Mesendoderm (in vitro differentiated cells): ENCODE measurements at regions not wholly inside any gene's neighbourhood (a gene's known extent, or its start where the extent isn't known, plus 50 kb on each side); places are given as distances from the start of the nearest gene placed in this dataset.
A peak's percentile ranks its signal among the peaks of the same experiment; 100 is the strongest.
"Not testable (repeated sequence)": the region's sequence is repeated elsewhere in the genome, so short reads cannot be mapped to it uniquely, and the experiment has no call there.

ENCODE experiments used
- DNase-seq: peaks from one replicate; pipeline ENCODE4 v3.0.0; 2013
- H2AK5ac ChIP-seq: 2 replicates; pipeline ENCODE4 v1.6.1; 2013; ENCODE audit warnings: low read length, inconsistent platforms
- H2BK120ac ChIP-seq: 2 replicates; pipeline ENCODE4 v1.6.1; 2013; ENCODE audit warnings: low read depth, mild to moderate bottlenecking, low read length, moderate library complexity, mixed read lengths
- H2BK15ac ChIP-seq: replicated peaks from 2 replicates; pipeline ENCODE4 v1.6.1; 2013; ENCODE audit warnings: low read depth, mild to moderate bottlenecking, moderate library complexity
- H2BK5ac ChIP-seq: 2 replicates; pipeline ENCODE4 v1.6.1; 2013; ENCODE audit warnings: low read length, inconsistent platforms
- H3K18ac ChIP-seq: 2 replicates; pipeline ENCODE4 v1.6.1; 2013; ENCODE audit warnings: mild to moderate bottlenecking, low read length, mixed read lengths
- H3K23ac ChIP-seq: one replicate; pipeline ENCODE4 v1.6.1; 2013; ENCODE audit warnings: low read length
- H3K27ac ChIP-seq: 2 replicates; pipeline ENCODE4 v1.5.1; 2013; ENCODE audit warnings: low read depth, mild to moderate bottlenecking, inconsistent platforms, low read length, moderate library complexity
- H3K27me3 ChIP-seq: 2 replicates; pipeline ENCODE4 v1.6.1; 2013; ENCODE audit warnings: low read length, control low read depth, mild to moderate bottlenecking, inconsistent platforms; ENCODE audit not compliant: insufficient read depth, poor library complexity
- H3K36me3 ChIP-seq: 2 replicates; pipeline ENCODE4 v1.6.1; 2013; ENCODE audit warnings: low read length, inconsistent platforms; ENCODE audit not compliant: control insufficient read depth, insufficient read depth
- H3K4ac ChIP-seq: one replicate; pipeline ENCODE4 v1.6.1; 2013; ENCODE audit warnings: low read depth, mild to moderate bottlenecking, low read length, moderate library complexity
- H3K4me1 ChIP-seq: 2 replicates; pipeline ENCODE4 v1.6.1; 2013; ENCODE audit warnings: low read depth, low read length, inconsistent platforms; ENCODE audit not compliant: control insufficient read depth
- H3K4me2 ChIP-seq: 2 replicates; pipeline ENCODE4 v1.6.1; 2013; ENCODE audit warnings: low read length
- H3K4me3 ChIP-seq: 2 replicates; pipeline ENCODE4 v1.5.1; 2013; ENCODE audit warnings: mild to moderate bottlenecking, low read length
- H3K56ac ChIP-seq: one replicate; pipeline ENCODE4 v1.6.1; 2013; ENCODE audit warnings: low read length
- H3K79me1 ChIP-seq: 2 replicates; pipeline ENCODE4 v1.6.1; 2013; ENCODE audit warnings: low read length, inconsistent platforms
- H3K79me2 ChIP-seq: 2 replicates; pipeline ENCODE4 v1.6.1; 2013; ENCODE audit warnings: mild to moderate bottlenecking, low read length; ENCODE audit not compliant: control insufficient read depth, insufficient read depth
- H3K9ac ChIP-seq: 2 replicates; pipeline ENCODE4 v1.6.1; 2013; ENCODE audit warnings: low read length, inconsistent platforms
- H4K5ac ChIP-seq: one replicate; pipeline ENCODE4 v1.6.1; 2013; ENCODE audit warnings: low read length
- H4K8ac ChIP-seq: one replicate; pipeline ENCODE4 v1.6.1; 2013; ENCODE audit warnings: low read depth, mild to moderate bottlenecking, control low read depth, low read length, moderate library complexity
- WGBS: extraction: QIAGEN DNeasy Blood & Tissue Kit; methylation state at CpG from one replicate; pipeline ENCODE4 v1.1.7; 2013; ENCODE audit warnings: low lambda C conversion rate, missing lambda C conversion rate; ENCODE audit not compliant: insufficient coverage; ENCODE audit errors: extremely low coverage; 5-methylcytosine and 5-hydroxymethylcytosine counted together

GRCh38 chr9:86614871-86615849, 260.9 kb upstream of the TUT7 start:
- no peak overlapping the region for H2BK15ac ChIP-seq
- no peaks in the 10 kb centered on the region for H3K27me3 ChIP-seq
- no CpG with 5 or more reads among the region's 6 CpGs for WGBS
- no peak overlapping the region for H2AK5ac ChIP-seq
- no peak overlapping the region for H3K4me2 ChIP-seq
- peak; percentile 83 for DNase-seq
- H3K4ac ChIP-seq = no peak overlapping the region
- no peak overlapping the region for H3K56ac ChIP-seq
- H3K23ac ChIP-seq = no peak overlapping the region
- H3K4me3 ChIP-seq = no peak overlapping the region
- no peaks in the 10 kb centered on the region for H3K79me2 ChIP-seq
- H3K36me3 ChIP-seq = no peaks in the 10 kb centered on the region
- no peak overlapping the region for H2BK5ac ChIP-seq
- no peak overlapping the region for H3K18ac ChIP-seq
- H4K5ac ChIP-seq = no peak overlapping the region
- H3K79me1 ChIP-seq = no peaks in the 10 kb centered on the region
- H3K4me1 ChIP-seq = peaks cover 2% of the 10 kb centered on the region
- H3K9ac ChIP-seq = no peak overlapping the region
- H3K27ac ChIP-seq = no peak overlapping the region
- no peak overlapping the region for H4K8ac ChIP-seq
- H2BK120ac ChIP-seq = no peak overlapping the region

GRCh38 chr9:86613943-86614342, 259.7 kb upstream of the TUT7 start:
- Histone ChIP-seq H3K4me3 (no peak overlapping the region), H2BK15ac (no peak overlapping the region), H3K4me2 (no peak overlapping the region), H3K27me3 (no peaks in the 10 kb centered on the region), H3K9ac (no peak overlapping the region), H4K5ac (no peak overlapping the region), H3K4ac (no peak overlapping the region), H3K79me2 (no peaks in the 10 kb centered on the region), H2AK5ac (no peak overlapping the region), H4K8ac (no peak overlapping the region), H3K23ac (no peak overlapping the region), H2BK5ac (no peak overlapping the region), H3K4me1 (peaks cover 2% of the 10 kb centered on the region), H3K56ac (no peak overlapping the region), H3K79me1 (no peaks in the 10 kb centered on the region), H3K36me3 (no peaks in the 10 kb centered on the region), H2BK120ac (no peak overlapping the region), H3K27ac (no peak overlapping the region), H3K18ac (no peak overlapping the region)
- DNase-seq = no peak
- 100% methylated on average over 2 of the region's 5 CpGs for WGBS

- DNase-seq, H3K27ac ChIP-seq, H3K9ac ChIP-seq: not testable (repeated sequence)
Measured at GRCh38 chr9:86611534-86611933, 257.3 kb upstream of the TUT7 start.

GRCh38 chr9:86605303-86605702, 251.1 kb upstream of the TUT7 start:
- no peaks in the 10 kb centered on the region for H3K4me1 ChIP-seq
- H3K9ac ChIP-seq = no peak overlapping the region
- no CpG with 5 or more reads among the region's 3 CpGs for WGBS
- no peak overlapping the region for H3K4me3 ChIP-seq
- no peak overlapping the region for H2BK15ac ChIP-seq
- no peak overlapping the region for H3K23ac ChIP-seq
- H3K4me2 ChIP-seq = no peak overlapping the region
- H3K18ac ChIP-seq = no peak overlapping the region
- no peaks in the 10 kb centered on the region for H3K79me1 ChIP-seq
- no peak overlapping the region for H2BK120ac ChIP-seq
- H2AK5ac ChIP-seq = no peak overlapping the region
- no peak overlapping the region for H3K4ac ChIP-seq
- H2BK5ac ChIP-seq = no peak overlapping the region
- no peak for DNase-seq
- no peak overlapping the region for H4K8ac ChIP-seq
- no peak overlapping the region for H3K56ac ChIP-seq
- H3K27ac ChIP-seq = no peak overlapping the region
- H3K36me3 ChIP-seq = no peaks in the 10 kb centered on the region
- H3K79me2 ChIP-seq = no peaks in the 10 kb centered on the region
- H3K27me3 ChIP-seq = no peaks in the 10 kb centered on the region
- H4K5ac ChIP-seq = no peak overlapping the region

More at GRCh38 chr9:86611534-86611933, 257.3 kb upstream of the TUT7 start:
- H3K79me2 ChIP-seq, H3K79me1 ChIP-seq, H3K27me3 ChIP-seq, H3K4me1 ChIP-seq, H3K23ac ChIP-seq, H3K4ac ChIP-seq, H2AK5ac ChIP-seq, H3K4me2 ChIP-seq, H3K4me3 ChIP-seq, H2BK15ac ChIP-seq, H3K18ac ChIP-seq, H4K8ac ChIP-seq, H2BK120ac ChIP-seq, H3K56ac ChIP-seq, H4K5ac ChIP-seq, H2BK5ac ChIP-seq, H3K36me3 ChIP-seq: not testable (repeated sequence)
- WGBS = no CpG with 5 or more reads among the region's 27 CpGs

- Histone ChIP-seq H2BK15ac (no peak overlapping the region), H3K23ac (no peak overlapping the region), H2BK120ac (no peak overlapping the region), H3K4me3 (no peak overlapping the region), H2AK5ac (no peak overlapping the region), H3K18ac (no peak overlapping the region), H3K4ac (no peak overlapping the region), H3K79me2 (no peaks in the 10 kb centered on the region), H3K27ac (no peak overlapping the region), H3K56ac (no peak overlapping the region), H3K36me3 (no peaks in the 10 kb centered on the region), H3K9ac (no peak overlapping the region), H4K5ac (no peak overlapping the region), H3K4me1 (no peaks in the 10 kb centered on the region), H3K4me2 (no peak overlapping the region), H2BK5ac (no peak overlapping the region), H4K8ac (no peak overlapping the region), H3K27me3 (no peaks in the 10 kb centered on the region), H3K79me1 (no peaks in the 10 kb centered on the region)
- no peak for DNase-seq
Measured at GRCh38 chr9:86604741-86605140, 250.5 kb upstream of the TUT7 start.

GRCh38 chr9:86602715-86603114, 248.5 kb upstream of the TUT7 start:
- Histone ChIP-seq H3K4me2 (no peak overlapping the region), H3K36me3 (no peaks in the 10 kb centered on the region), H4K5ac (no peak overlapping the region), H2BK5ac (no peak overlapping the region), H3K27me3 (no peaks in the 10 kb centered on the region), H2BK120ac (peak overlapping the region; percentile 38), H3K79me2 (no peaks in the 10 kb centered on the region), H2BK15ac (no peak overlapping the region), H3K4me1 (no peaks in the 10 kb centered on the region), H3K4me3 (no peak overlapping the region), H3K56ac (no peak overlapping the region), H2AK5ac (no peak overlapping the region), H3K9ac (no peak overlapping the region), H3K18ac (peak overlapping the region; percentile 24), H3K23ac (no peak overlapping the region), H3K4ac (peak overlapping the region; percentile 87), H4K8ac (no peak overlapping the region), H3K27ac (no peak overlapping the region), H3K79me1 (no peaks in the 10 kb centered on the region)
- no peak for DNase-seq
